Muscle layer of colon (tissue), 2 donors: ENCODE measurements at regions not wholly inside any gene's neighbourhood (a gene's known extent, or its start where the extent isn't known, plus 50 kb on each side); places are given as distances from the start of the nearest gene placed in this dataset.

Source experiments
- H3K27ac ChIP-seq: one replicate; pipeline ENCODE4 v1.7.0; 2013; ENCODE audit warnings: low read depth, mild to moderate bottlenecking, low read length, moderate library complexity
- H3K27me3 ChIP-seq, 2 donors: one replicate each; pipeline ENCODE4 v1.7.0; 2013; ENCODE audit warnings: low read length in 2 of 2, mild to moderate bottlenecking in 2 of 2; ENCODE audit not compliant: insufficient read depth in 2 of 2, control insufficient read depth in 1 of 2
- H3K36me3 ChIP-seq: one replicate; pipeline ENCODE4 v1.7.0; 2013; ENCODE audit warnings: mild to moderate bottlenecking, low read length; ENCODE audit not compliant: insufficient read depth
- H3K4me1 ChIP-seq: one replicate; pipeline ENCODE4 v1.7.0; 2013; ENCODE audit warnings: mild to moderate bottlenecking, low read length; ENCODE audit not compliant: insufficient read depth
- H3K4me3 ChIP-seq, 2 donors: one replicate each; pipeline ENCODE4 v1.7.0; 2013; ENCODE audit warnings: low read length in 2 of 2, low read depth in 1 of 2, mild to moderate bottlenecking in 1 of 2, moderate library complexity in 1 of 2
- H3K9ac ChIP-seq: one replicate; pipeline ENCODE4 v1.7.0; 2013; ENCODE audit warnings: low read length
- H3K9me3 ChIP-seq: one replicate; pipeline ENCODE4 v1.7.0; 2013; ENCODE audit warnings: mild to moderate bottlenecking, low read length
- donor health status: abdominal sarcoma.
- donor health status: Adenocarcinoma of cecum.

- H3K27ac ChIP-seq, result no peak overlapping the region
- no peaks in the 10 kb centered on the region for H3K4me1 ChIP-seq
- H3K4me3 ChIP-seq, result no peak overlapping the region
- no peaks in the 10 kb centered on the region for H3K36me3 ChIP-seq
- no peaks in the 10 kb centered on the region for H3K9me3 ChIP-seq
- H3K27me3 ChIP-seq, result no peaks in the 10 kb centered on the region
- no peak overlapping the region for H3K9ac ChIP-seq
These were observed 75.0 kb upstream of the EXOC2 start for GRCh38 chr6:767755-768512.

- no peak overlapping the region for H3K27ac ChIP-seq
- H3K36me3 ChIP-seq, result no peaks in the 10 kb centered on the region
- no peak overlapping the region for H3K9ac ChIP-seq
- no peaks in the 10 kb centered on the region for H3K27me3 ChIP-seq
- no peaks in the 10 kb centered on the region for H3K9me3 ChIP-seq
- no peaks in the 10 kb centered on the region for H3K4me1 ChIP-seq
- no peak overlapping the region for H3K4me3 ChIP-seq
These were observed 73.7 kb upstream of the EXOC2 start for GRCh38 chr6:766625-767024.

- peak overlapping the region; percentile 42 to 45 for H3K4me3 ChIP-seq
- H3K4me1 ChIP-seq, result no peaks in the 10 kb centered on the region
- H3K27ac ChIP-seq, result no peak overlapping the region
These were observed 69.1 kb upstream of the EXOC2 start for GRCh38 chr6:761997-762396.

GRCh38 chr6:760982-761955 lies 68.3 kb upstream of the EXOC2 start:
- Histone ChIP-seq H3K27me3 (no peaks in the 10 kb centered on the region), H3K27ac (no peak overlapping the region), H3K36me3 (no peaks in the 10 kb centered on the region), H3K9ac (no peak overlapping the region), H3K4me1 (no peaks in the 10 kb centered on the region), H3K9me3 (no peaks in the 10 kb centered on the region), H3K4me3 (peak overlapping the region; percentile 42 to 45)

More at GRCh38 chr6:761997-762396, 69.1 kb upstream of the EXOC2 start:
- H3K9ac ChIP-seq, result no peak overlapping the region
- no peaks in the 10 kb centered on the region for H3K36me3 ChIP-seq
- no peaks in the 10 kb centered on the region for H3K27me3 ChIP-seq
- no peaks in the 10 kb centered on the region for H3K9me3 ChIP-seq

DNA sequence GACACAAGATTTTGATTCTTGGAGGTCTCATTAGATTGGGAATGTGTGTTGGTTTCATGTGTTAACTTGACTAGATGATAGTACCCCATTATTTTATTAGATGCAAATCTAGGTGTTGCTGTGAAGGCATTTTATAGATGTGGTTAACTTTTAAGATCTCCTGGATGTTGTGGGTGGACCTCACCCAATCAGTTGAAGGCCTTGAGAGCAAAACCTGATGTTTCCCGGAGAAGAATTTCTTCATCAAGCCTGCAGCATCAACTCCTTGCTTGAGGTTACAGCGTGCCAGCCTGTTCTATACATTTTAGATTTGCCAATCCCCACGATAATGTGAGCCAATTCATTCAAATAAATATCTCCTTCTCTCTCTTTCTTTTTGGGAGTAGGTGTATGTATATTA lies 66.8 kb upstream of the EXOC2 start:
- H3K9ac ChIP-seq, result no peak overlapping the region
- H3K4me3 ChIP-seq, result no peak overlapping the region
- H3K36me3 ChIP-seq, result no peaks in the 10 kb centered on the region
- H3K27me3 ChIP-seq, result no peaks in the 10 kb centered on the region
- H3K4me1 ChIP-seq, result no peaks in the 10 kb centered on the region
- no peaks in the 10 kb centered on the region for H3K9me3 ChIP-seq
- H3K27ac ChIP-seq, result no peak overlapping the region

- Histone ChIP-seq H3K9me3 (no peaks in the 10 kb centered on the region), H3K4me3 (no peak overlapping the region), H3K27ac (no peak overlapping the region), H3K4me1 (no peaks in the 10 kb centered on the region), H3K27me3 (no peaks in the 10 kb centered on the region), H3K36me3 (no peaks in the 10 kb centered on the region), H3K9ac (no peak overlapping the region)
These were observed 63.3 kb upstream of the EXOC2 start for GRCh38 chr6:756224-756623.

DNA sequence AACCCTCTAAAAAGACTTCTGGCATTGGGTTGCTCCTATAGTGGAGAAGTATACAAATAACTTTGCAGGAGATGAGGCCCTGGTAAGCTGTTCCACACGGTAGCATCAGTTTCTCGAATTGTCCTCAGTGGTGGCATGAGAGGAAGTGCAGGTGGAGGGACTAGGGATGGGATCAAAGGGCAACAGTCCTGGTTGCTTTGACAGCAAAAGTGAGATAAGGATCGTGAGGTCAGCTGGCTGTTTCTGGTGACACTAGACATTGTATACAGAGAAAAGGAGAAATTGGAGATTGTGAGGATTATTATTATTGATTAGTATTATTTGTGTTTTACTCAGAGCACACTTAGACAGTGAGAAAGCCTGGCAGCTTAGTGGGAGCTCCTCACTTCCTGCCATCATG lies 61.3 kb upstream of the EXOC2 start:
- H3K4me3 ChIP-seq, result no peak overlapping the region
- H3K27me3 ChIP-seq, result no peaks in the 10 kb centered on the region
- H3K9ac ChIP-seq, result no peak overlapping the region
- H3K9me3 ChIP-seq, result no peaks in the 10 kb centered on the region
- H3K27ac ChIP-seq, result no peak overlapping the region
- no peaks in the 10 kb centered on the region for H3K36me3 ChIP-seq
- no peaks in the 10 kb centered on the region for H3K4me1 ChIP-seq

- Histone ChIP-seq H3K9ac (no peak overlapping the region), H3K27ac (no peak overlapping the region), H3K4me3 (no peak overlapping the region), H3K9me3 (no peaks in the 10 kb centered on the region), H3K27me3 (no peaks in the 10 kb centered on the region), H3K4me1 (no peaks in the 10 kb centered on the region), H3K36me3 (no peaks in the 10 kb centered on the region)
These were observed 60.5 kb upstream of the EXOC2 start for GRCh38 chr6:753486-753885.

DNA sequence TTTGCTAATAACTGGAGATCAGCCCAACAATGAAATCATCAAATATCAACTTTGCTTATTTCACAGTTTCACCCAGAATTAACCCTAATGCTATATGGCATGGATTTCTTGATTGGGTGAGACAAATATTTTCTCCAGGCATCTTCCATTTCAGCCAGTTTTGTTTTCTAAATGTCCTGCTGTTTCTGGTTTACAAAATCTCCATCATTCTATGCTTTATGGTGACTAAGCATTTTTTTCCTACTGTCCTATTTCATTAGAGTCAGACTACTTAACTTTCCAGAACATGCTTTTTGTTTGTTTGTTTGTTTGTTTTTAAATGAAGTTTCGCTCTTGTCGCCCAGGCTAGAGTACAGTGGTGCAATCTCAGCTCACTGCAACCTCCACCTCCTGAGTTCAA lies 59.5 kb upstream of the EXOC2 start:
- no peaks in the 10 kb centered on the region for H3K9me3 ChIP-seq
- H3K27me3 ChIP-seq, result no peaks in the 10 kb centered on the region
- no peak overlapping the region for H3K9ac ChIP-seq
- H3K36me3 ChIP-seq, result no peaks in the 10 kb centered on the region
- no peak overlapping the region for H3K27ac ChIP-seq
- no peak overlapping the region for H3K4me3 ChIP-seq
- H3K4me1 ChIP-seq, result no peaks in the 10 kb centered on the region

- no peaks in the 10 kb centered on the region for H3K4me1 ChIP-seq
- H3K36me3 ChIP-seq, result no peaks in the 10 kb centered on the region
- no peak overlapping the region for H3K4me3 ChIP-seq
- no peaks in the 10 kb centered on the region for H3K27me3 ChIP-seq
- no peak overlapping the region for H3K27ac ChIP-seq
- H3K9me3 ChIP-seq, result no peaks in the 10 kb centered on the region
- no peak overlapping the region for H3K9ac ChIP-seq
These were observed 58.8 kb upstream of the EXOC2 start for GRCh38 chr6:751765-752164.

DNA sequence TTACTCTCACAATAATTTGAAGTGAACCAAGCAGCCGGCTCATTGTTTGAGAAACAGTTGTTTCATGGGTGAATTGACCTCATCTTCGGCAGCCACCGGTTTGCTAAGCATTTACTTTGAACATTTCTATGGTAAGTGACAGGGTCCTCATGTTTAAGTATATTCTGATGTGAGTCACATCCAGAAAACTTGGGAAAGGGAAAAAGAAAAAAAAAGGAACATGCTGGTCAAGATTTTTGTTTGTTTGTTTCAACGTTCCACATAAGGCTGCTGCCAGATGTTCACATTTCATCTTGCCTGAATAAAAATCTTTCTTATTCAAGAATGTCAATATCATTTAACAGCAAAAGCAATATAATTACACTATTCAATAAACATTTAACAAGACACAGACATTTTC lies 55.0 kb upstream of the EXOC2 start:
- H3K9ac ChIP-seq, result no peak overlapping the region
- H3K36me3 ChIP-seq, result no peaks in the 10 kb centered on the region
- H3K4me1 ChIP-seq, result no peaks in the 10 kb centered on the region
- H3K4me3 ChIP-seq, result no peak overlapping the region
- H3K27ac ChIP-seq, result no peak overlapping the region
- H3K27me3 ChIP-seq, result no peaks in the 10 kb centered on the region
- H3K9me3 ChIP-seq, result no peaks in the 10 kb centered on the region
